HEK293 (cell line): ENCODE measurements at regions not wholly inside any gene's neighbourhood (a gene's known extent, or its start where the extent isn't known, plus 50 kb on each side); places are given as distances from the start of the nearest gene placed in this dataset.

ENCODE experiments used
- CTCF ChIA-PET: fragments of 350-600 bp; formaldehyde crosslinking; extraction: SDS; loops from one replicate; lab custom pipeline; 2021; ENCODE audit warnings: antibody characterized with exemption; lab: Yijun Ruan, JAX
- POLR2A ChIA-PET: fragments of 300-600 bp; formaldehyde crosslinking; extraction: SDS; loops from one replicate; lab custom pipeline; 2020; ENCODE audit warnings: antibody characterized with exemption, inconsistent platforms; lab: Yijun Ruan, JAX
- H3K27ac ChIP-seq: fragments of 200-500 bp; sonication (Bioruptor generic); 2 replicates; pipeline ENCODE4 v1.5.1; 2014; ENCODE audit warnings: low read depth, low read length, control low read depth, inconsistent platforms; ENCODE audit errors: extremely low read depth
- H3K36me3 ChIP-seq, 2 experiments: fragments of 200-500 bp in 1 of 2; sonication (Bioruptor generic) in 1 of 2; 1 replicate in 1 of 2; 2 replicates in 1 of 2; pipeline ENCODE4 v1.5.1; 2014 to 2017; ENCODE audit warnings: inconsistent platforms in 2 of 2, low read length in 2 of 2; ENCODE audit not compliant: control insufficient read depth in 2 of 2, insufficient read depth in 1 of 2
- H3K4me1 ChIP-seq: fragments of 200-500 bp; sonication (Bioruptor generic); 2 replicates; pipeline ENCODE4 v1.5.1; 2014; ENCODE audit warnings: mild to moderate bottlenecking, low read length, inconsistent platforms; ENCODE audit not compliant: control insufficient read depth, insufficient read depth
- H3K4me3 ChIP-seq: 2 replicates; pipeline ENCODE4 v1.5.1; 2011; ENCODE audit warnings: low read depth, mild to moderate bottlenecking, control low read depth, low read length, moderate library complexity
- H3K9me3 ChIP-seq: fragments of 200-500 bp; sonication (Bioruptor generic); 2 replicates; pipeline ENCODE4 v1.5.1; 2014; ENCODE audit warnings: low read depth, low read length, inconsistent platforms; ENCODE audit not compliant: control insufficient read depth, insufficient read depth
- BCL11A ChIP-seq: fragments of 450-650 bp; formaldehyde crosslinking; IDR thresholded peaks from 2 replicates; pipeline ENCODE4 v1.5.1; 2016; ENCODE audit warnings: low read depth, missing biosample characterization, missing genetic modification characterization
- MEIS1 ChIP-seq: sonication (generic); formaldehyde crosslinking; IDR thresholded peaks from 2 replicates; pipeline ENCODE4 v1.8.1; 2022; ENCODE audit warnings: missing genetic modification reagents, mild to moderate bottlenecking, borderline replicate concordance
- SCRT1 ChIP-seq: fragments of 450-650 bp; formaldehyde crosslinking; IDR thresholded peaks from 2 replicates; pipeline ENCODE4 v1.5.1; 2016; ENCODE audit warnings: missing biosample characterization, missing genetic modification characterization, borderline replicate concordance
- SP2 ChIP-seq: fragments of 450-650 bp; formaldehyde crosslinking; IDR thresholded peaks from 2 replicates; pipeline ENCODE4 v1.5.1; 2016; ENCODE audit warnings: missing biosample characterization, missing genetic modification characterization
- TRIM28 ChIP-seq: IDR thresholded peaks from 2 replicates; pipeline ENCODE4 v1.6.1; 2011; ENCODE audit warnings: low read length, control low read depth, borderline replicate concordance
- ZFP69B ChIP-seq: fragments of 450-650 bp; formaldehyde crosslinking; IDR thresholded peaks from 2 replicates; pipeline ENCODE4 v1.5.1; 2016; ENCODE audit warnings: missing biosample characterization, missing genetic modification characterization
- ZNF169 ChIP-seq: fragments of 450-650 bp; formaldehyde crosslinking; IDR thresholded peaks from 2 replicates; pipeline ENCODE4 v1.5.1; 2016; ENCODE audit warnings: missing biosample characterization, missing genetic modification characterization
- ZNF223 ChIP-seq: fragments of 450-650 bp; formaldehyde crosslinking; IDR thresholded peaks from 2 replicates; pipeline ENCODE4 v1.5.1; 2016; ENCODE audit warnings: missing biosample characterization, missing genetic modification characterization
- ZNF23 ChIP-seq: fragments of 450-650 bp; formaldehyde crosslinking; IDR thresholded peaks from 2 replicates; pipeline ENCODE4 v1.5.1; 2016; ENCODE audit warnings: missing biosample characterization, missing genetic modification characterization, borderline replicate concordance
- ZNF366 ChIP-seq: fragments of 450-650 bp; formaldehyde crosslinking; conservative IDR thresholded peaks from 2 replicates; pipeline ENCODE4 v1.5.1; 2016; ENCODE audit warnings: missing biosample characterization, missing genetic modification characterization
- ZNF423 ChIP-seq: fragments of 450-650 bp; formaldehyde crosslinking; IDR thresholded peaks from 2 replicates; pipeline ENCODE4 v1.5.1; 2016; ENCODE audit warnings: missing biosample characterization, missing genetic modification characterization
- ZNF501 ChIP-seq: fragments of 450-650 bp; formaldehyde crosslinking; IDR thresholded peaks from 2 replicates; pipeline ENCODE4 v1.5.1; 2016; ENCODE audit warnings: missing biosample characterization, missing genetic modification characterization
- ZNF514 ChIP-seq: fragments of 450-650 bp; formaldehyde crosslinking; IDR thresholded peaks from 2 replicates; pipeline ENCODE4 v1.5.1; 2016; ENCODE audit warnings: missing biosample characterization, missing genetic modification characterization
- ZNF521 ChIP-seq: fragments of 450-650 bp; formaldehyde crosslinking; IDR thresholded peaks from 2 replicates; pipeline ENCODE4 v1.5.1; 2017; ENCODE audit warnings: missing biosample characterization, mild to moderate bottlenecking, missing genetic modification characterization
- ZSCAN23 ChIP-seq: fragments of 450-650 bp; formaldehyde crosslinking; IDR thresholded peaks from 2 replicates; pipeline ENCODE4 v1.5.1; 2016; ENCODE audit warnings: missing biosample characterization, missing genetic modification characterization
- ZSCAN30 ChIP-seq: fragments of 450-650 bp; IDR thresholded peaks from 2 replicates; pipeline ENCODE4 v1.5.1; 2018; ENCODE audit warnings: missing biosample characterization, mild to moderate bottlenecking, missing genetic modification characterization, moderate library complexity
- TF ChIP-seq, protein P1 (sequence below): fragments of 450-650 bp; formaldehyde crosslinking; IDR thresholded peaks from 2 replicates; pipeline ENCODE4 v1.5.1; 2016; ENCODE audit warnings: missing biosample characterization, missing genetic modification characterization
- TF ChIP-seq, protein P2 (sequence below): fragments of 450-650 bp; IDR thresholded peaks from 2 replicates; pipeline ENCODE4 v1.5.1; 2018; ENCODE audit warnings: missing biosample characterization, mild to moderate bottlenecking, missing genetic modification characterization
- TF ChIP-seq, protein P3 (sequence below): fragments of 450-650 bp; formaldehyde crosslinking; conservative IDR thresholded peaks from 2 replicates; pipeline ENCODE4 v1.5.1; 2016; ENCODE audit warnings: low read depth, missing biosample characterization, missing genetic modification characterization
- TF ChIP-seq, protein P4 (sequence below): fragments of 450-650 bp; formaldehyde crosslinking; IDR thresholded peaks from 2 replicates; pipeline ENCODE4 v1.5.1; 2016; ENCODE audit warnings: missing biosample characterization, missing genetic modification characterization, borderline replicate concordance

DNA sequence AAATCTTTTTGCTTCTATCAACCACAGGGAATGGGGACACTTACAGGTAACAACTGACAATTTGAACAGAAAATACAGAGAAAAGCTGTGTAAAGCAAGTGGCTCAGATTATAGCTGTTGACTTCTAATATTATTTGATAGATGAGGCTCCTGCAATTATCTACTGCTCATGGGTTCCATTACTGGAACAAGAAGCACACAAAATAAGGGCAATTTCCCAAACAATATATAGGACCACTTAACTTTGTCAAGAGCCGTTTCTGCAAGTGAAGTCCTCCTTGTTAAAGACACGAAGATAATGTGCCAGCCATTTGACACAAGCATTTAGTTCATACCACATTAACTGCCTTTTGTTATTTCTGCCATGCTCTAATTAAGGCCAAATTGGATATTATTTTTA, 315.5 kb upstream of the ARID1B start:
- POLR2A ChIA-PET = interaction anchor here (0.5 kb wide), 1 partner anchor 869 kb away, joined by 3 read pairs; no protein-coding TSS in a partner anchor
- H3K4me1 ChIP-seq = no peaks in the 10 kb centered on the region
- CTCF ChIA-PET = no interaction called here

DNA sequence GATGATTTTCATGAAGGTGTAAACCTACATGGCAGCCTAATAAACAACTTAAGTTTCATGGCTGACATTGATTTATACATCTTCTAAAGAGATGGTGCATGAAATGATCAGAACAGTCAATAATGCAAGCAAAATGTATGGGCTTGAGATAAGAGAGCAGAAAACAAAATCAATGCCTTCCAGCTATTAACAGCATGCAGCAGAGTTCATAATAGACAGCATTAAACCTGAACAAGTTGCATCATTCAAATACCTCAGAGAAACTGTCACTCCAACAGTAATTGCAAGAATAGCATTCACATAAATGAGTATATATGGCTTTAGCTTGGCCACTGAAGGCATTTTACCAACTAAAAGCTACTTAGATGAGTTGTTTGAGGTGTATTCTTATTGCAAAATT, 319.6 kb upstream of the ARID1B start:
- CTCF ChIA-PET = no interaction called here
- Histone ChIP-seq H3K9me3 (no peaks in the 10 kb centered on the region), H3K4me3 (no peak overlapping the region), H3K4me1 (no peaks in the 10 kb centered on the region), H3K36me3 (no peaks in the 10 kb centered on the region), H3K27ac (no peak overlapping the region)
- TF ChIP-seq TRIM28 = peak; percentile 24; the same call in 1 of the 2 replicates
- TF ChIP-seq, protein P1, sequence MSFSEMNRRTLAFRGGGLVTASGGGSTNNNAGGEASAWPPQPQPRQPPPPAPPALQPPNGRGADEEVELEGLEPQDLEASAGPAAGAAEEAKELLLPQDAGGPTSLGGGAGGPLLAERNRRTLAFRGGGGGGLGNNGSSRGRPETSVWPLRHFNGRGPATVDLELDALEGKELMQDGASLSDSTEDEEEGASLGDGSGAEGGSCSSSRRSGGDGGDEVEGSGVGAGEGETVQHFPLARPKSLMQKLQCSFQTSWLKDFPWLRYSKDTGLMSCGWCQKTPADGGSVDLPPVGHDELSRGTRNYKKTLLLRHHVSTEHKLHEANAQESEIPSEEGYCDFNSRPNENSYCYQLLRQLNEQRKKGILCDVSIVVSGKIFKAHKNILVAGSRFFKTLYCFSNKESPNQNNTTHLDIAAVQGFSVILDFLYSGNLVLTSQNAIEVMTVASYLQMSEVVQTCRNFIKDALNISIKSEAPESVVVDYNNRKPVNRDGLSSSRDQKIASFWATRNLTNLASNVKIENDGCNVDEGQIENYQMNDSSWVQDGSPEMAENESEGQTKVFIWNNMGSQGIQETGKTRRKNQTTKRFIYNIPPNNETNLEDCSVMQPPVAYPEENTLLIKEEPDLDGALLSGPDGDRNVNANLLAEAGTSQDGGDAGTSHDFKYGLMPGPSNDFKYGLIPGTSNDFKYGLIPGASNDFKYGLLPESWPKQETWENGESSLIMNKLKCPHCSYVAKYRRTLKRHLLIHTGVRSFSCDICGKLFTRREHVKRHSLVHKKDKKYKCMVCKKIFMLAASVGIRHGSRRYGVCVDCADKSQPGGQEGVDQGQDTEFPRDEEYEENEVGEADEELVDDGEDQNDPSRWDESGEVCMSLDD (tag by site-specific recombination) = no peak
- POLR2A ChIA-PET = no interaction called here

More for the DNA sequence above, 315.5 kb upstream of the ARID1B start:
- TF ChIP-seq ZSCAN23 (tag by site-specific recombination) (no peak), MEIS1 (CRISPR knock-in tag) (no peak), ZNF521 (tag by site-specific recombination) (no peak), ZNF366 (no peak), ZNF23 (no peak), ZNF223 (tag by site-specific recombination) (no peak), ZFP69B (tag by site-specific recombination) (no peak), ZNF423 (tag by site-specific recombination) (no peak), ZNF501 (tag by site-specific recombination) (no peak), ZNF514 (no peak), SP2 (tag by site-specific recombination) (no peak)
- TF ChIP-seq, protein P2, sequence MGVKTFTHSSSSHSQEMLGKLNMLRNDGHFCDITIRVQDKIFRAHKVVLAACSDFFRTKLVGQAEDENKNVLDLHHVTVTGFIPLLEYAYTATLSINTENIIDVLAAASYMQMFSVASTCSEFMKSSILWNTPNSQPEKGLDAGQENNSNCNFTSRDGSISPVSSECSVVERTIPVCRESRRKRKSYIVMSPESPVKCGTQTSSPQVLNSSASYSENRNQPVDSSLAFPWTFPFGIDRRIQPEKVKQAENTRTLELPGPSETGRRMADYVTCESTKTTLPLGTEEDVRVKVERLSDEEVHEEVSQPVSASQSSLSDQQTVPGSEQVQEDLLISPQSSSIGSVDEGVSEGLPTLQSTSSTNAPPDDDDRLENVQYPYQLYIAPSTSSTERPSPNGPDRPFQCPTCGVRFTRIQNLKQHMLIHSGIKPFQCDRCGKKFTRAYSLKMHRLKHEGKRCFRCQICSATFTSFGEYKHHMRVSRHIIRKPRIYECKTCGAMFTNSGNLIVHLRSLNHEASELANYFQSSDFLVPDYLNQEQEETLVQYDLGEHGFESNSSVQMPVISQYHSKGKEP (tag by site-specific recombination) = no peak
- TF ChIP-seq, protein P3, sequence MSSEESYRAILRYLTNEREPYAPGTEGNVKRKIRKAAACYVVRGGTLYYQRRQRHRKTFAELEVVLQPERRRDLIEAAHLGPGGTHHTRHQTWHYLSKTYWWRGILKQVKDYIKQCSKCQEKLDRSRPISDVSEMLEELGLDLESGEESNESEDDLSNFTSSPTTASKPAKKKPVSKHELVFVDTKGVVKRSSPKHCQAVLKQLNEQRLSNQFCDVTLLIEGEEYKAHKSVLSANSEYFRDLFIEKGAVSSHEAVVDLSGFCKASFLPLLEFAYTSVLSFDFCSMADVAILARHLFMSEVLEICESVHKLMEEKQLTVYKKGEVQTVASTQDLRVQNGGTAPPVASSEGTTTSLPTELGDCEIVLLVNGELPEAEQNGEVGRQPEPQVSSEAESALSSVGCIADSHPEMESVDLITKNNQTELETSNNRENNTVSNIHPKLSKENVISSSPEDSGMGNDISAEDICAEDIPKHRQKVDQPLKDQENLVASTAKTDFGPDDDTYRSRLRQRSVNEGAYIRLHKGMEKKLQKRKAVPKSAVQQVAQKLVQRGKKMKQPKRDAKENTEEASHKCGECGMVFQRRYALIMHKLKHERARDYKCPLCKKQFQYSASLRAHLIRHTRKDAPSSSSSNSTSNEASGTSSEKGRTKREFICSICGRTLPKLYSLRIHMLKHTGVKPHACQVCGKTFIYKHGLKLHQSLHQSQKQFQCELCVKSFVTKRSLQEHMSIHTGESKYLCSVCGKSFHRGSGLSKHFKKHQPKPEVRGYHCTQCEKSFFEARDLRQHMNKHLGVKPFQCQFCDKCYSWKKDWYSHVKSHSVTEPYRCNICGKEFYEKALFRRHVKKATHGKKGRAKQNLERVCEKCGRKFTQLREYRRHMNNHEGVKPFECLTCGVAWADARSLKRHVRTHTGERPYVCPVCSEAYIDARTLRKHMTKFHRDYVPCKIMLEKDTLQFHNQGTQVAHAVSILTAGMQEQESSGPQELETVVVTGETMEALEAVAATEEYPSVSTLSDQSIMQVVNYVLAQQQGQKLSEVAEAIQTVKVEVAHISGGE (tag by site-specific recombination) = no peak
- Histone ChIP-seq H3K36me3 (no peaks in the 10 kb centered on the region), H3K27ac (no peak overlapping the region), H3K4me3 (no peak overlapping the region), H3K9me3 (no peaks in the 10 kb centered on the region)

- Histone ChIP-seq H3K27ac (no peak overlapping the region), H3K4me1 (no peaks in the 10 kb centered on the region), H3K4me3 (no peak overlapping the region), H3K36me3 (no peaks in the 10 kb centered on the region), H3K9me3 (no peaks in the 10 kb centered on the region)
- CTCF ChIA-PET = no interaction called here
- POLR2A ChIA-PET = no interaction called here
- TF ChIP-seq SCRT1 (tag by site-specific recombination) = no peak
- no peak for TF ChIP-seq ZNF169 (tag by site-specific recombination)
- no peak for TF ChIP-seq ZSCAN30 (tag by site-specific recombination)
- TF ChIP-seq, protein P4, sequence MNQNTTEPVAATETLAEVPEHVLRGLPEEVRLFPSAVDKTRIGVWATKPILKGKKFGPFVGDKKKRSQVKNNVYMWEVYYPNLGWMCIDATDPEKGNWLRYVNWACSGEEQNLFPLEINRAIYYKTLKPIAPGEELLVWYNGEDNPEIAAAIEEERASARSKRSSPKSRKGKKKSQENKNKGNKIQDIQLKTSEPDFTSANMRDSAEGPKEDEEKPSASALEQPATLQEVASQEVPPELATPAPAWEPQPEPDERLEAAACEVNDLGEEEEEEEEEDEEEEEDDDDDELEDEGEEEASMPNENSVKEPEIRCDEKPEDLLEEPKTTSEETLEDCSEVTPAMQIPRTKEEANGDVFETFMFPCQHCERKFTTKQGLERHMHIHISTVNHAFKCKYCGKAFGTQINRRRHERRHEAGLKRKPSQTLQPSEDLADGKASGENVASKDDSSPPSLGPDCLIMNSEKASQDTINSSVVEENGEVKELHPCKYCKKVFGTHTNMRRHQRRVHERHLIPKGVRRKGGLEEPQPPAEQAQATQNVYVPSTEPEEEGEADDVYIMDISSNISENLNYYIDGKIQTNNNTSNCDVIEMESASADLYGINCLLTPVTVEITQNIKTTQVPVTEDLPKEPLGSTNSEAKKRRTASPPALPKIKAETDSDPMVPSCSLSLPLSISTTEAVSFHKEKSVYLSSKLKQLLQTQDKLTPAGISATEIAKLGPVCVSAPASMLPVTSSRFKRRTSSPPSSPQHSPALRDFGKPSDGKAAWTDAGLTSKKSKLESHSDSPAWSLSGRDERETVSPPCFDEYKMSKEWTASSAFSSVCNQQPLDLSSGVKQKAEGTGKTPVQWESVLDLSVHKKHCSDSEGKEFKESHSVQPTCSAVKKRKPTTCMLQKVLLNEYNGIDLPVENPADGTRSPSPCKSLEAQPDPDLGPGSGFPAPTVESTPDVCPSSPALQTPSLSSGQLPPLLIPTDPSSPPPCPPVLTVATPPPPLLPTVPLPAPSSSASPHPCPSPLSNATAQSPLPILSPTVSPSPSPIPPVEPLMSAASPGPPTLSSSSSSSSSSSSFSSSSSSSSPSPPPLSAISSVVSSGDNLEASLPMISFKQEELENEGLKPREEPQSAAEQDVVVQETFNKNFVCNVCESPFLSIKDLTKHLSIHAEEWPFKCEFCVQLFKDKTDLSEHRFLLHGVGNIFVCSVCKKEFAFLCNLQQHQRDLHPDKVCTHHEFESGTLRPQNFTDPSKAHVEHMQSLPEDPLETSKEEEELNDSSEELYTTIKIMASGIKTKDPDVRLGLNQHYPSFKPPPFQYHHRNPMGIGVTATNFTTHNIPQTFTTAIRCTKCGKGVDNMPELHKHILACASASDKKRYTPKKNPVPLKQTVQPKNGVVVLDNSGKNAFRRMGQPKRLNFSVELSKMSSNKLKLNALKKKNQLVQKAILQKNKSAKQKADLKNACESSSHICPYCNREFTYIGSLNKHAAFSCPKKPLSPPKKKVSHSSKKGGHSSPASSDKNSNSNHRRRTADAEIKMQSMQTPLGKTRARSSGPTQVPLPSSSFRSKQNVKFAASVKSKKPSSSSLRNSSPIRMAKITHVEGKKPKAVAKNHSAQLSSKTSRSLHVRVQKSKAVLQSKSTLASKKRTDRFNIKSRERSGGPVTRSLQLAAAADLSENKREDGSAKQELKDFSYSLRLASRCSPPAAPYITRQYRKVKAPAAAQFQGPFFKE (tag by site-specific recombination) = no peak
- TF ChIP-seq BCL11A (tag by site-specific recombination) = no peak
Observed at GRCh38 chr6:156455847-156456246, 321.3 kb upstream of the ARID1B start.
